Glutamatergic neuron (in vitro differentiated cells): ENCODE measurements at regions not wholly inside any gene's neighbourhood (a gene's known extent, or its start where the extent isn't known, plus 50 kb on each side); places are given as distances from the start of the nearest gene placed in this dataset.

Experiments used
- DNase-seq: peaks from one replicate; pipeline ENCODE4 v3.0.0; 2022
- H3K27ac Mint-ChIP-seq: one replicate; pipeline ENCODE4 v1.8.0; 2020; ENCODE audit warnings: mild to moderate bottlenecking, mixed read lengths, inconsistent platforms; ENCODE audit not compliant: unreplicated experiment
- H3K27me3 Mint-ChIP-seq: one replicate; pipeline ENCODE4 v1.8.0; 2020; ENCODE audit warnings: mild to moderate bottlenecking, moderate library complexity, mixed read lengths, inconsistent platforms; ENCODE audit not compliant: unreplicated experiment
- H3K36me3 Mint-ChIP-seq: one replicate; pipeline ENCODE4 v1.8.0; 2020; ENCODE audit warnings: mild to moderate bottlenecking, mixed read lengths, inconsistent platforms; ENCODE audit not compliant: unreplicated experiment
- H3K4me1 Mint-ChIP-seq: one replicate; pipeline ENCODE4 v1.8.0; 2020; ENCODE audit warnings: mild to moderate bottlenecking, low read depth, mixed read lengths, inconsistent platforms; ENCODE audit not compliant: unreplicated experiment
- H3K4me3 Mint-ChIP-seq: one replicate; pipeline ENCODE4 v1.8.0; 2020; ENCODE audit warnings: mild to moderate bottlenecking, mixed read lengths, inconsistent platforms; ENCODE audit not compliant: unreplicated experiment
- H3K9me3 Mint-ChIP-seq: one replicate; pipeline ENCODE4 v1.8.0; 2020; ENCODE audit warnings: mild to moderate bottlenecking, moderate library complexity, mixed read lengths, inconsistent platforms; ENCODE audit not compliant: unreplicated experiment
- CTCF ChIP-seq: fragments of 200-600 bp; sonication (generic); IDR thresholded peaks from one replicate; pipeline ENCODE4 v1.5.0; 2021; ENCODE audit not compliant: partially characterized antibody, unreplicated experiment

DNA sequence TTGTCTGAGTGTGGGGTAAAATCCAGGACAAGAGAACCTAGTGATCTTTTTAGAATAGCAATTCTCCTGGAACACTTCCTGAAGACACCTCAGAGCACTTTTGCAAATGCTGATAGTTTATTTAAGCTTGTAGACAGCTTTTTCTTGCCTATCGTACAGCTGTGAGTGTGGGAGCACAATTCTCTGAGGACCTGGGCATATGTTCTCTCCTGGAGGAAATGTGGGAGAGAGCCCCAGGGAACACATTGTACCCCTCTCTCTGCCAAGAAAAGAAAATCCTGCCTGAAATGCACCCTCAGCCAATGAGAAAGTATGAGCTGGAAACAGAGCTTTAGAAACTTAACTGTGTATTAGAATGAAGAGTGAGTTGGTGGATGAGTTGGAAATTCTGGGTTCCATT is 308.3 kb upstream of the SEMA6D start:
- Mint-ChIP-seq H3K4me1 (peaks cover 61% of the 10 kb centered on the region), H3K27ac (peak overlapping the region; percentile 85), H3K27me3 (peaks cover 5% of the 10 kb centered on the region), H3K4me3 (peak overlapping the region; percentile 39), H3K36me3 (no peaks in the 10 kb centered on the region), H3K9me3 (peaks cover 8% of the 10 kb centered on the region)
- DNase-seq = no peak
- TF ChIP-seq CTCF = no peak

DNA sequence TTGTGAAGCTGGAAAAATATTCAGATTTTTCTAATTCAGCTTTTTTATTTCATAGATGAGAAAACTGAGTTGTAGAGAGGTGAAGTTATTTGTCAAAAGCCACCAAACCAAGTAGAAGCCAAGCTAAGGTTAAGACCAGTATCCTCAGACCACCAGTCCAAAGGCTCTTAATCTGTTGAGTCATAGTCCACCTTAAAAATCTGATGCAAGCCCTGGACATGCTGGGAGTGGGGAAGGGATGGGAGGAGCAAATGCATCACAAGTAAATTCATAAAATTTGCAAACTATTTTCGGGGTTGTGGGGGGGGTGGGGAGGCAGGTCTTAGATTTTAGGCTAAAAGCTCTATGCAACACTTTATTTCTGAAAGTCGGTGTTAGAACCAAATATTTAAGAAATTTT is 307.7 kb upstream of the SEMA6D start:
- no peak for DNase-seq
- TF ChIP-seq CTCF = no peak
- Mint-ChIP-seq H3K4me1 (peaks cover 63% of the 10 kb centered on the region), H3K36me3 (no peaks in the 10 kb centered on the region), H3K9me3 (peaks cover 7% of the 10 kb centered on the region), H3K27ac (peak overlapping the region; percentile 85), H3K4me3 (no peak overlapping the region), H3K27me3 (peaks cover 5% of the 10 kb centered on the region)

DNA sequence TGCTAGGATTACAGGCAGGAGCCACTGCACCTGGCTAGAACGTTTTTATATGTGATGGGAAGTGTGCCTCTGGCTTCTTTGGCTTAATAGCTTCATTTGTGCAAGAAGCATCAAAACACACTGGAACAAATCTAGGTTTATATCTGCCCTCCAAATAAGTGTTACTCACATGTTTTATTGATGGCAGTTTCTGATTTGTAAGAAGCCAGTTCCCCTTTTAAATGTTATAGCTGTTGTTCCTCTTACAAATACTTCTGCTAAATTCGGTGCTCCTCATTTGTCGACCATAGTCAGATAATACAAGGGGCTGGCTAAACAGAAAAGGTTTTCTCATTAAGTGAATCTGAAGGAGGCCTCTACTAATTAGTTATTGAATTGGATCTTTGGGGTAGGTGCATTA is 307.1 kb upstream of the SEMA6D start:
- H3K27me3 Mint-ChIP-seq = no peaks in the 10 kb centered on the region
- no peak overlapping the region for H3K27ac Mint-ChIP-seq
- no peak overlapping the region for H3K4me3 Mint-ChIP-seq
- TF ChIP-seq CTCF = no peak
- peaks cover 5% of the 10 kb centered on the region for H3K9me3 Mint-ChIP-seq
- DNase-seq = no peak
- no peaks in the 10 kb centered on the region for H3K36me3 Mint-ChIP-seq
- peaks cover 63% of the 10 kb centered on the region for H3K4me1 Mint-ChIP-seq

- Mint-ChIP-seq H3K36me3 (no peaks in the 10 kb centered on the region), H3K4me1 (peaks cover 65% of the 10 kb centered on the region), H3K27ac (peak overlapping the region; percentile 24), H3K9me3 (peaks cover 3% of the 10 kb centered on the region), H3K4me3 (no peak overlapping the region), H3K27me3 (no peaks in the 10 kb centered on the region)
- no peak for TF ChIP-seq CTCF
- no peak for DNase-seq
Observed at GRCh38 chr15:47411733-47412132, 305.6 kb upstream of the SEMA6D start.

GRCh38 chr15:47412136-47412535 is 305.2 kb upstream of the SEMA6D start:
- H3K4me3 Mint-ChIP-seq = no peak overlapping the region
- H3K36me3 Mint-ChIP-seq = no peaks in the 10 kb centered on the region
- peak overlapping the region; percentile 24 for H3K27ac Mint-ChIP-seq
- no peaks in the 10 kb centered on the region for H3K27me3 Mint-ChIP-seq
- H3K4me1 Mint-ChIP-seq = peaks cover 67% of the 10 kb centered on the region
- TF ChIP-seq CTCF = no peak
- H3K9me3 Mint-ChIP-seq = peaks cover 3% of the 10 kb centered on the region
- no peak for DNase-seq
